ENCODE measurements at regions not wholly inside any gene's neighbourhood (a gene's known extent, or its start where the extent isn't known, plus 50 kb on each side); places are given as distances from the start of the nearest gene placed in this dataset.

- no peak for TF ChIP-seq CTCF (IDR thresholded peaks at IDR 0.05; ENCODE audit: poor library complexity)
- TF ChIP-seq EZH2 (IDR thresholded peaks at IDR 0.05; ENCODE audit: borderline replicate concordance): no peak
These were observed 94.7 kb upstream of the GSC start for GRCh38 chr14:94864387-94865195.
